ENCODE measurements at regions not wholly inside any gene's neighbourhood (a gene's known extent, or its start where the extent isn't known, plus 50 kb on each side); places are given as distances from the start of the nearest gene placed in this dataset.
A peak's percentile ranks its signal among the peaks of the same experiment; 100 is the strongest.

- ATAC-seq = no peak
- peaks cover 0 to 9% (median 0%) of the 10 kb centered on the region in 9 donors for H3K9me3 Mint-ChIP-seq
- peaks cover 0 to 8% (median 5%) of the 10 kb centered on the region in 4 donors for H3K4me1 Mint-ChIP-seq
Observed at GRCh38 chr4:3835527-3836405, 69.6 kb downstream of the ADRA2C start.

DNA sequence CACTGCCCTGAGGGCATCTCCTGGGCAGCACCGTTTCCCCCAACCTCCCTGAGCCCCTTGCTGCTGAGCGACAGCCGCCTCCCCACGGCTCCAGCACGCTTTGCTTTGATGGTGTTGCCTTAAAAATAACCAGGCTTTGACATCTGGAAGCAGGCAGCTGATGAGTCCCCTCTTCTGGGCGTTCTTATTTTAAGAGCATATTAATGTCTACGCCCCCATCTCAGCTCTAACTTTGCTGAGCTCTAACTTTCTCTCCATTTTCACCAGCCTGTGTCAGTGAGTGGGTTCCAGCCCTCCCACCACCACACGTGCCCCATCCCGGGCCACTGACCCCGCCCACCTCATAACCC, 70.2 kb downstream of the ADRA2C start:
- Mint-ChIP-seq H3K4me3 (no peak overlapping the region), H3K27me3 (peaks cover 15 to 62% (median 37%) of the 10 kb centered on the region in 5 donors), H3K4me1 (peaks cover 0 to 8% (median 5%) of the 10 kb centered on the region in 4 donors), H3K36me3 (no peaks in the 10 kb centered on the region), H3K9me3 (peaks cover 0 to 9% (median 0%) of the 10 kb centered on the region in 9 donors), H3K27ac (no peak overlapping the region)
- POLR2A ChIA-PET = no interaction called here
- no peak for DNase-seq
- no peak for ATAC-seq

More at GRCh38 chr4:3835527-3836405, 69.6 kb downstream of the ADRA2C start:
- DNase-seq = no peak
- Mint-ChIP-seq H3K4me3 (no peak overlapping the region), H3K27me3 (peaks cover 13 to 56% (median 33%) of the 10 kb centered on the region in 5 donors), H3K36me3 (no peaks in the 10 kb centered on the region), H3K27ac (no peak overlapping the region)
- POLR2A ChIA-PET = no interaction called here

DNA sequence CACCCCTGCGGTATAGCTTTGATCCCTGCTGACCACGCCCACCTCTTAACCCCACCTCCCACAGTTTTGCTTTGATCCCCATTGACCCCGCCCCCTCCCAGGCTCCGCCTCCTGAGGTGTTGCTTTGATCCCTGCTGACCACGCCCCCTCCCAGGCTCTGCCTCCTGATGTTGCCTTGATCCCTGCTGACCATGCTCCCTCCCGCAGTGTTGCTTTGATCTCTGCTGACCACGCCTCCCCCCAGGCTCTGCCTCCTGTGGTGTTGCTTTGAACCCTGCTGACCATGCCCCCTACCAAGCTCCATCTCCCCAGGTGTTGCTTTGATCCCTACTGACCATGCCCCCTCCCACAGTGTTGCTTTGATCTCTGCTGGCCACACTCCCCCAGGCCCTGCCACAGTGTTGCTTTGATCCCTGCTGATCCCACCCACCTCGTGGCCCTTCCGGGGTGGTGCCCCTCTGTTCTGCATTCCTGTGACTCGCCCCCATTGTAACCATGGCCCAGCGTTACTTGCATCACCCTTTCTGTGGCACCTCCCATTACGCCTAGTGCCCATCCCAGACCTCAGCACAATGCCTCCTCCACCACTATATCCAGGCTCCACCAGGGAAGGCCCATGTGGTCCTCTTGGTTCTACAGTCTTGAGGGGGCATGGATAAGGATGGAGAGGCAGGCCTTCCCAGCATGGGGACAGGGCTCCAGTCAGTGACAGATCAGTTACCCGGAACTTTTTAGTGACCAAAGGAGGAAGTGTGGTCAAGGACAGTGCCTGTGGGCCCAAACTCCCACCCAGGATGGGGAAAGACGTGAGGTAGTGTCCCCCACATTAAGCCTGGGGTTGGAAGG, 70.8 kb downstream of the ADRA2C start:
- POLR2A ChIA-PET = no interaction called here
- Mint-ChIP-seq H3K4me1 (peaks cover 0 to 8% (median 4%) of the 10 kb centered on the region in 4 donors), H3K4me3 (peak overlapping the region in 1 of 10 donors; percentile 7), H3K27ac (no peak overlapping the region), H3K9me3 (peaks cover 0 to 9% (median 0%) of the 10 kb centered on the region in 9 donors), H3K36me3 (no peaks in the 10 kb centered on the region), H3K27me3 (peaks cover 15 to 62% (median 37%) of the 10 kb centered on the region in 5 donors)
- DNase-seq (no peak), ATAC-seq (no peak)

- Mint-ChIP-seq H3K9me3 (peaks cover 0 to 9% (median 0%) of the 10 kb centered on the region in 9 donors), H3K27me3 (peaks cover 7 to 48% (median 32%) of the 10 kb centered on the region in 5 donors), H3K4me1 (peaks cover 0 to 8% (median 4%) of the 10 kb centered on the region in 4 donors), H3K4me3 (no peak overlapping the region), H3K36me3 (no peaks in the 10 kb centered on the region), H3K27ac (peak overlapping the region in 1 of 10 donors; percentile 82)
- POLR2A ChIA-PET = no interaction called here
- ATAC-seq (no peak), DNase-seq (no peak)
Observed at GRCh38 chr4:3838437-3839380, 72.5 kb downstream of the ADRA2C start.

DNA sequence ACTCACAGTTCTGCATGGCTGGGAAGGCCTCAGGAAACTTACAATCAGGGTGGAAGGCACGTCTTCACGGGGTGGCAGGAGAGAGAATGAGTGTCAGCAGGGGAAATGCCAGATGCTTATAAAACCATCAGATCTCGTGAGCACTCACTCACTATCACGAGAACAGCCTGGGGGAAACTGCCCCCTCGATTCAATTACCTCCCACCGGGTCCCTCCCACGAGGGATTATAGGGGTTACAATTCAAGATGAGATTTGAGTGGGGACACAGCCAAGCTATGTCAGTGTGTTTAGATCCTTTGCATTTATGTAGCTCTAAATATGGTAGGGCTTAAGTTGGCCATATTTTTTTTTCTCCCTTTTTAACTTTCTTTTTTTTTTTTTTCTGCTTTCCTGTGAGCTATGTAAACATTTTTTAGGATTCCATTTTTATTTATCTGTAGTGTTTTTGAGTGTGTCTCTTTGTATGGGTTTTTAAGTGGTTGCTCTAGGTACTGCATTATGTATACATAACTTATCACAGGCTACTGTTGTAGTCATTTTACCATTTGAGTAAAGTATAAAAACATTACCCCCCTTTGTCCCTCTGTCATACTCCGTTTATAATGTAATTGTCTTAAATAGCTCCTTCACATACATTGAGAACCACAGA, 79.0 kb downstream of the ADRA2C start:
- peaks cover 0 to 10% (median 7%) of the 10 kb centered on the region in 9 donors for H3K9me3 Mint-ChIP-seq

GRCh38 chr4:3845744-3846429, 79.7 kb downstream of the ADRA2C start:
- no peak overlapping the region for H3K4me3 Mint-ChIP-seq
- peaks cover 2 to 22% (median 11%) of the 10 kb centered on the region in 5 donors for H3K27me3 Mint-ChIP-seq
- POLR2A ChIA-PET = no interaction called here
- no peaks in the 10 kb centered on the region for H3K36me3 Mint-ChIP-seq
- no peak overlapping the region for H3K27ac Mint-ChIP-seq
- DNase-seq (no peak), ATAC-seq (no peak)
- peaks cover 0 to 15% (median 9%) of the 10 kb centered on the region in 9 donors for H3K9me3 Mint-ChIP-seq
- no peaks in the 10 kb centered on the region for H3K4me1 Mint-ChIP-seq

More for the DNA sequence above, 79.0 kb downstream of the ADRA2C start:
- no peak overlapping the region for H3K4me3 Mint-ChIP-seq
- no peak for DNase-seq
- peaks cover 2 to 19% (median 11%) of the 10 kb centered on the region in 5 donors for H3K27me3 Mint-ChIP-seq
- H3K27ac Mint-ChIP-seq = no peak overlapping the region
- no peaks in the 10 kb centered on the region for H3K4me1 Mint-ChIP-seq
- no peaks in the 10 kb centered on the region for H3K36me3 Mint-ChIP-seq
- POLR2A ChIA-PET = no interaction called here
- ATAC-seq = no peak

DNA sequence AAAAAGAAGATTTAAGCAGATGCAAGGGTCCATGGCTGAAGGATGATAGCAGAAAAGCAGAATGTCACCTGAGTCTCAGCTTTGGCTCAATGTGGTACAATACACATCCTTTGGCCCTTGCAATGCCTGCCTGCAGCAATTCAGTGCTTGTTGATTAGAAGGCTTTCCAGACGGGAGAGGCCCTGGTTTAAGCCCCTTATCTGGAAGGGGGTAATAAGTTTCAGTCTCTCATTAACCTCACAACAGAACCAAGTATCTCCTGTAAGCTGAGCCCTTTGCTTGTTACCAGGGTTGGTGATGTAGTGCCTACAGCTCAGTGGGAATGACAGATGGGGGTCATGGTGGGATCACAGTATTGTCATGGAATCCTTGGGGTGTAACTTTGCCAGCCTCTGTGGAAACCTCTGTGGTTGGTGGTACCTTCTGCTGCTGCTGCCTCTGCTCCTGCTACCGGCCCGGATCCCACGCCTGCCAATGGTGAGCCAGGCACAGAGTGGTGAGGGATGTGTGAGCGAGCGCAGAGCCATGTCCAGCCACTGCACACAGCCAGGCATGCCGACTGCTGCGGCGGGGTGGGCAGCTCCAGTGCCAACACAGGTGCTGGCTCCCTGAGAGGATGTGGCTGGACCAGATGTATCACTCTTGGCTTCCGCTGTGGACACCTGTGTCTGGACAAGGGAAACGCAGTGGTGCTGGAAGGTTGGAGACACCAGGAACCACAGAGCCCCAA, 81.2 kb downstream of the ADRA2C start:
- no peak overlapping the region for H3K27ac Mint-ChIP-seq
- no peaks in the 10 kb centered on the region for H3K36me3 Mint-ChIP-seq
- H3K9me3 Mint-ChIP-seq = peaks cover 0 to 16% (median 9%) of the 10 kb centered on the region in 9 donors
- no peaks in the 10 kb centered on the region for H3K4me1 Mint-ChIP-seq
- ATAC-seq (no peak), DNase-seq (no peak)
- H3K27me3 Mint-ChIP-seq = peaks cover under 1 to 18% (median 6%) of the 10 kb centered on the region in 5 donors
- POLR2A ChIA-PET = no interaction called here
- H3K4me3 Mint-ChIP-seq = no peak overlapping the region

- Mint-ChIP-seq H3K27ac (no peak overlapping the region), H3K9me3 (peaks cover 0 to 16% (median 9%) of the 10 kb centered on the region in 9 donors), H3K36me3 (no peaks in the 10 kb centered on the region), H3K4me1 (no peaks in the 10 kb centered on the region), H3K27me3 (peaks cover 5 to 23% (median 11%) of the 10 kb centered on the region in 5 donors), H3K4me3 (no peak overlapping the region)
- DNase-seq (no peak), ATAC-seq (no peak)
- POLR2A ChIA-PET = no interaction called here
Observed at GRCh38 chr4:3848323-3848722, 82.1 kb downstream of the ADRA2C start.

DNA sequence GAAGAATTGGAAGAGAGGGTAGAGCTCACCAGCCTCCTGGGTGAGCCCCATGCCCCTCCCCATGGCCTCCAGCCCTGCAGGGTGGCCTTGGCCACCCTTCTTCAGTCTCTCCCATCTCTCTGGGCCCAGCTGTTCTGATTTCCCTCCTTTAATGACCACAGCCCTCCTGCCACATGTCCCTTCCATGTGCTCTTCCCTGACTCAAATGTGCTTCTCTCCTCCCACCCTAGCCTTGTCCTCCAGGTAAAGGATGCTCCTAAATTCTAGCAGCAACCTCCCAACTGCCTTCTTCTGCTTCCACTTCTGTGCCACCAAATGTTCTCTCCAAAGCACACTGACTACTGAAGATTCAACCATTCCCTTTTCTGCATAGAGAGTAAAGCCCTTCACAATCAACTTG, 83.0 kb downstream of the ADRA2C start:
- Mint-ChIP-seq H3K4me3 (no peak overlapping the region), H3K27ac (no peak overlapping the region), H3K9me3 (peaks cover 0 to 16% (median 9%) of the 10 kb centered on the region in 9 donors), H3K4me1 (no peaks in the 10 kb centered on the region), H3K36me3 (no peaks in the 10 kb centered on the region), H3K27me3 (peaks cover 5 to 28% (median 16%) of the 10 kb centered on the region in 5 donors)
- DNase-seq = no peak
- POLR2A ChIA-PET = no interaction called here
- no peak for ATAC-seq

- POLR2A ChIA-PET = no interaction called here
- Mint-ChIP-seq H3K36me3 (no peaks in the 10 kb centered on the region), H3K4me1 (no peaks in the 10 kb centered on the region), H3K27me3 (peaks cover 9 to 31% (median 22%) of the 10 kb centered on the region in 5 donors), H3K27ac (no peak overlapping the region), H3K9me3 (peaks cover 0 to 16% (median 9%) of the 10 kb centered on the region in 9 donors), H3K4me3 (no peak overlapping the region)
- no peak for ATAC-seq
- DNase-seq = no peak
Observed at GRCh38 chr4:3850128-3850527, 83.9 kb downstream of the ADRA2C start.

DNA sequence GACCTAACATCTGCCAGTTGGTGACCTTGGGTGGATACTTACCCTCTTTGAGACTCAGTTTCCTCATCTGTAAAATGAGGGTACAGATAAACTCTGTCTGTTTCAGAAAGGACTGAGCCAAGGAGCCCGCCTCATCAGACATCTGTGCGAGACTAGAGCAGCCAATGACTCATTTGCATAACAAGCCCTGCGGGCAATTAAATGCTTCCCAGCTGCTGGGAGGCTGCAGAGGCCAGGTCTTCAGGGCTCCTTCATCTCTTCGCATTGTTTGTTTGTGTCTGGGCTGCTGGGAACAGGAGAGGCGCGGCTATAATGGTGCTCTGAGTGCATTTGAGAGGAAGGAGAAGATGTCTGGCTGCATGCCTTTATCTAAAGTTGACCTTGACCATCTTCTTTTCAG, 85.0 kb downstream of the ADRA2C start:
- POLR2A ChIA-PET = no interaction called here
- Mint-ChIP-seq H3K9me3 (peaks cover 0 to 16% (median 9%) of the 10 kb centered on the region in 9 donors), H3K27me3 (peaks cover 9 to 36% (median 26%) of the 10 kb centered on the region in 5 donors), H3K36me3 (no peaks in the 10 kb centered on the region), H3K4me1 (no peaks in the 10 kb centered on the region), H3K27ac (no peak overlapping the region), H3K4me3 (no peak overlapping the region)
- no peak for DNase-seq
- ATAC-seq = no peak
